GM12878 (cell line): ENCODE measurements at regions not wholly inside any gene's neighbourhood (a gene's known extent, or its start where the extent isn't known, plus 50 kb on each side); places are given as distances from the start of the nearest gene placed in this dataset.

Source experiments
- ATF7 ChIP-seq: fragments of 450-650 bp; IDR thresholded peaks from 2 replicates; pipeline ENCODE4 v1.6.1; 2016; ENCODE audit warnings: low read depth, mild to moderate bottlenecking
- BACH1 ChIP-seq: fragments of 450-650 bp; IDR thresholded peaks from 2 replicates; pipeline ENCODE4 v1.6.1; 2017; ENCODE audit warnings: mild to moderate bottlenecking, borderline replicate concordance
- BMI1 ChIP-seq: fragments of 450-650 bp; IDR thresholded peaks from 2 replicates; pipeline ENCODE4 v1.6.1; 2016; ENCODE audit warnings: mild to moderate bottlenecking, moderate library complexity, borderline replicate concordance
- CEBPB ChIP-seq, 2 experiments: fragments of 150-350 bp in 1 of 2; IDR thresholded peaks; 2 replicates each; pipeline ENCODE4 v1.6.1; 2012 to 2014; ENCODE audit warnings: low read depth in 2 of 2, low read length in 2 of 2, borderline replicate concordance in 1 of 2, inconsistent platforms in 1 of 2
- ELK1 ChIP-seq: IDR thresholded peaks from 2 replicates; pipeline ENCODE4 v1.6.1; 2012; ENCODE audit warnings: low read depth, low read length, improper control_type of control experiment
- HCFC1 ChIP-seq: fragments of 150-350 bp; IDR thresholded peaks from 2 replicates; pipeline ENCODE4 v1.6.1; 2014; ENCODE audit warnings: low read length
- HDAC6 ChIP-seq: fragments of 200-600 bp; sonication (generic); IDR thresholded peaks from one replicate; pipeline ENCODE4 v1.8.0; 2017; ENCODE audit warnings: antibody characterized with exemption; ENCODE audit not compliant: unreplicated experiment
- HDGF ChIP-seq: fragments of 450-650 bp; IDR thresholded peaks from 2 replicates; pipeline ENCODE4 v1.6.1; 2016; ENCODE audit warnings: antibody characterized with exemption
- JUNB ChIP-seq: IDR thresholded peaks from 2 replicates; pipeline ENCODE4 v1.6.1; 2016; ENCODE audit warnings: antibody characterized with exemption, mild to moderate bottlenecking
- NBN ChIP-seq: fragments of 450-650 bp; IDR thresholded peaks from 2 replicates; pipeline ENCODE4 v1.6.1; 2016
- NR2F1 ChIP-seq: fragments of 450-650 bp; conservative IDR thresholded peaks from 2 replicates; pipeline ENCODE4 v1.6.1; 2017; ENCODE audit warnings: mild to moderate bottlenecking
- POLR2A ChIP-seq: IDR thresholded peaks from 2 replicates; pipeline ENCODE4 v1.6.1; 2011; ENCODE audit warnings: low read depth, mild to moderate bottlenecking, low read length
- POLR2AphosphoS5 ChIP-seq: IDR thresholded peaks from 2 replicates; pipeline ENCODE4 v1.6.1; 2011; ENCODE audit warnings: mild to moderate bottlenecking, low read length, inconsistent platforms
- RCOR1 ChIP-seq: conservative IDR thresholded peaks from 2 replicates; pipeline ENCODE4 v1.6.1; 2012; ENCODE audit warnings: low read depth, low read length, improper control_type of control experiment
- REST ChIP-seq: IDR thresholded peaks from 2 replicates; pipeline ENCODE4 v1.6.1; 2012; ENCODE audit warnings: mild to moderate bottlenecking, low read depth, low read length
- RFX5 ChIP-seq: IDR thresholded peaks from 2 replicates; pipeline ENCODE4 v1.6.1; 2011; ENCODE audit warnings: low read depth, low read length, improper control_type of control experiment
- SIX5 ChIP-seq: IDR thresholded peaks from 2 replicates; pipeline ENCODE4 v1.6.1; 2011; ENCODE audit warnings: mild to moderate bottlenecking, low read depth, low read length, moderate library complexity; ENCODE audit not compliant: severe bottlenecking
- SPI1 ChIP-seq: IDR thresholded peaks from 2 replicates; pipeline ENCODE4 v1.6.1; 2011; ENCODE audit warnings: low read depth, mild to moderate bottlenecking, low read length, moderate library complexity, borderline replicate concordance; ENCODE audit not compliant: insufficient read depth
- SREBF2 ChIP-seq: IDR thresholded peaks from 2 replicates; pipeline ENCODE4 v1.6.1; 2012; ENCODE audit warnings: mild to moderate bottlenecking, low read length
- TBL1XR1 ChIP-seq: IDR thresholded peaks from 2 replicates; pipeline ENCODE4 v1.6.1; 2012; ENCODE audit warnings: low read depth, low read length, improper control_type of control experiment
- TCF7 ChIP-seq: IDR thresholded peaks from 2 replicates; pipeline ENCODE4 v1.6.1; 2014; ENCODE audit warnings: antibody characterized with exemption, borderline replicate concordance
- ZBTB33 ChIP-seq: fragments of 450-650 bp; IDR thresholded peaks from 2 replicates; pipeline ENCODE4 v1.6.1; 2017; ENCODE audit warnings: mild to moderate bottlenecking
- ZBTB40 ChIP-seq: fragments of 450-650 bp; IDR thresholded peaks from 2 replicates; pipeline ENCODE4 v1.6.1; 2016; ENCODE audit warnings: mild to moderate bottlenecking, moderate library complexity, borderline replicate concordance

GRCh38 chr3:28151608-28152228, 89.7 kb upstream of the CMC1 start (continued):
- peak; percentile 98 for TF ChIP-seq ZBTB40
- TF ChIP-seq HDAC6, result no peak
- no peak for TF ChIP-seq BACH1
- TF ChIP-seq RCOR1, result no peak
- no peak for TF ChIP-seq HDGF
- TF ChIP-seq SREBF2, result no peak
- TF ChIP-seq NR2F1, result no peak
- TF ChIP-seq CEBPB (IDR thresholded peaks at IDR 0.05; ENCODE audit: borderline replicate concordance in 1 of 2, low read depth in 2 of 2, low read length in 2 of 2), result no peak
- TF ChIP-seq ZBTB33, result no peak
- no peak for TF ChIP-seq POLR2AphosphoS5
- TF ChIP-seq HCFC1, result no peak
- TF ChIP-seq REST, result no peak
- no peak for TF ChIP-seq JUNB
- no peak for TF ChIP-seq RFX5
- no peak for TF ChIP-seq ELK1
- peak; percentile 39; the same call in 1 of the 2 replicates for TF ChIP-seq NBN
- peak; percentile 49; the same call in 1 of the 2 replicates for TF ChIP-seq ATF7
- no peak for TF ChIP-seq TCF7
- TF ChIP-seq SIX5, result no peak
- no peak for TF ChIP-seq POLR2A
- TF ChIP-seq BMI1, result no peak
- no peak for TF ChIP-seq SPI1
- TF ChIP-seq TBL1XR1, result no peak
